GM12873 (cell line): ENCODE measurements at regions not wholly inside any gene's neighbourhood (a gene's known extent, or its start where the extent isn't known, plus 50 kb on each side); places are given as distances from the start of the nearest gene placed in this dataset.

ENCODE experiments used
- CTCF ChIP-seq: IDR thresholded peaks from 2 replicates; pipeline ENCODE4 v1.5.1; 2012; ENCODE audit warnings: low read depth, mild to moderate bottlenecking, moderate library complexity, low read length, control low read depth; ENCODE audit not compliant: insufficient read depth; ENCODE audit errors: missing control alignments

GRCh38 chr1:222415441-222415840, 132.5 kb downstream of the HHIPL2 start:
- no peak for TF ChIP-seq CTCF

DNA sequence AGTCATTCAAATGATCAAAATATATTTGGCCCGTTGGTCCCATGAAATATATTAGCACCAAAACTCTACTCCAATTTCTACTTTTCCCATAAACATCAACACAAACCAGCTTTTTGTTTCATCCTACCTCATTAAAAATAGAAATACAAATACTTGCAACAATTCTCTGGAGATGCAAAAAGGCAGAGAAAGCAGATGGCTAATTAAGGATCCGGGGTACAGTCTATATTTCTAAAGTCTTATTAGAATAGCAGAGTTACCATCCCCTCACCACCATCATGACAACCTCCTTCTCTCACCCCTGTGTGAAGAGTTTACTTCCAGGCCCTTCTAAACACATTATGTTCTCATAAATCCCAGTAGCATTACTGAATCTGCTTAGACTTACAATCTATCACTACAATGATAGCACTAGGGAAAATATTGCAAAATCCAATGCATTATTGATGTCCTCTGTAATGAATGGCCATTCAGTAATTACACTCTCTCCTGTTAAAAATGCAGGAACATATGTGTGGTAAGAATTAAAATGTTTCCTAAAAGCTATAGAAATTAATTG, 133.8 kb downstream of the HHIPL2 start:
- no peak for TF ChIP-seq CTCF

DNA sequence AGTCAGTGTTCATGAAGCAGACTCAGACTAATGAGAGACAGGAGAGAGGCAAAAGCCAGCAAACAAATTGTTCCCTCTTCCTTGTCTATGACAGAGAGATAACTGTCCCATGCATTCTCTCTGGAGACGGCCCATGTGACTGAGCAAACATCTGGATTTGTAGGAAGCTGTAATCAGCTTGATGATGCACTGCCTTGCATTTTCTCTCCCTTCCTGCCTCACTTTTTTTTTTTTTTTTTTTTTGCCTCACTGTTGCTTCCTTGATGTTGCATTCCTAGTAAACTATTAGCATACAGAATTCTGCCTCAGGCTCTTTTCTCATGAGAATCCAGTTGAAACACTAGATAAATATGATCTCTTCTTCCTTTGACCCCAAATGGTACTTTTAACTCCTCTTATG, 134.5 kb downstream of the HHIPL2 start:
- TF ChIP-seq CTCF = no peak

DNA sequence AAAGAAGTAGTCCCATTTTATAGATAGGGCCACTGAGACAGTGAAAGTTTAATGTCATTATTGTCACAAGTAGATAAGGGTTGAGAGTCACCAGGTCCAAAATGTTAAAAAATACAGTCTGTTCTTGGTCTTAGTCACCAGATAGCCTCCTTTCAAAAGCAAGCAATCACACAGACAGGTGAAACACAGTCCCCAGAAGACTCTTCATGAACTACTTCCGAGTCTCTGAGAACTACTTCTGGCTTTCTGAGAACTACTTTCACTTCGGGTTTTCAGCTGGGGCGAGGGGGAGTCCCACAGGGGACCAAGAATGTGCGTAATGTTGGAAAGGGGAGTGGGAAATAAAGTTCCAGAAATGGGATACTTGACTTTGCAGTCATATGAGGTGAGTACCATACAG, 143.2 kb downstream of the HHIPL2 start:
- no peak for TF ChIP-seq CTCF

- no peak for TF ChIP-seq CTCF
Observed at GRCh38 chr1:222399197-222399596, 148.7 kb downstream of the HHIPL2 start.

DNA sequence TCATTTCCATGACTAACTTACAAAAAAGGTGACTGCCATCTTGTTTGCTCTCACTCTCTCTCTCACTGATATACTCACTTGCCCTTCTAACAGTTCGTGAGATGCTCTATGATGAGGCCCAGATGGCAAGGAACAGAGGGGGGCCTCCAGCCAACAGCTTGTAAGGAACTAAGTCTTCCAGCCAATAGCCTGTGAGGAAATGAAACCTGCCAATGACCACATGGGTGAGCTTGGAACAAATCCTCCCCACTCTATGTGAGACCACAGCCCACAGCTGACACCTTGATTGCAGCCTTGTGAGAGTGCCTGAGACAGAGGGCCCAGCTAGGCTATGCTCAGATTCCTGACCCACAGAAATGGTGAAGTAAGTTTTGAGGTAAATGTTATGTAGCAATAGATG, 153.7 kb downstream of the HHIPL2 start:
- no peak for TF ChIP-seq CTCF

- no peak for TF ChIP-seq CTCF
Observed at GRCh38 chr1:222392556-222392955, 155.3 kb downstream of the HHIPL2 start.
